ENCODE measurements at regions not wholly inside any gene's neighbourhood (a gene's known extent, or its start where the extent isn't known, plus 50 kb on each side); places are given as distances from the start of the nearest gene placed in this dataset.

DNA sequence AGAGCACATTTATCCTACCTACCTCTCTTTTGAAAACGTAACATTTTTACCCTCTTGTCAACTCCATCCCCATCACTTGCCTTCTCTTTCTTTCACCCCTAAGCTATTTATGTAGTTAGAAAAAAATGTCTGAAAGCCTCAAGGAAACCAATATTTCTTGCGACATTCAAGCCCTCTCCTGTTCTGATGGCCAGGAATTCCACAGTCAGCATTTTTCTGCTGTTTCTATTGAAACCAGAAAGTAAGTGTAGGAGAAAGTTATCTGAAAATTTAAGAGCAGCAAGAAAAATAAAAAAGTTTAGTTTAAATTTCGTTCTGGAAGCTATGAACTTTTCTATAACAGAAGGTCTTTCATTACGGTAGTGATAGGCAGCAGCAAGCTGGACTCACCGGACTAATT, 247.6 kb upstream of the PBX1 start:
- H3K4me3 ChIP-seq (ENCODE audit: insufficient read depth in 1 of 2, low read depth in 1 of 2, low read length in 2 of 2): no peak overlapping the region
- no peak overlapping the region for H3K4ac ChIP-seq (ENCODE audit: low read depth in 1 of 2, low read length in 2 of 2)
- no peak overlapping the region for H2BK5ac ChIP-seq (ENCODE audit: low read depth, low read length, poor library complexity, severe bottlenecking)
- H2BK12ac ChIP-seq (ENCODE audit: low read length in 2 of 2): no peak overlapping the region
- H3K9ac ChIP-seq (ENCODE audit: low read length): no peak overlapping the region
- H3K36me3 ChIP-seq (ENCODE audit: control insufficient read depth in 1 of 2, insufficient read depth in 2 of 2, low read depth in 1 of 2, low read length in 2 of 2): no peaks in the 10 kb centered on the region
- no peak overlapping the region for H2AK5ac ChIP-seq (ENCODE audit: low read length, severe bottlenecking)
- H3K4me1 ChIP-seq (ENCODE audit: control insufficient read depth, insufficient read depth, low read depth, low read length): no peaks in the 10 kb centered on the region
- no peaks in the 10 kb centered on the region for H3K79me1 ChIP-seq (replicated peaks; ENCODE audit: low read length, poor library complexity, severe bottlenecking)
- no peak overlapping the region for H4K91ac ChIP-seq (ENCODE audit: low read length)
- H3K4me2 ChIP-seq (ENCODE audit: low read length, poor library complexity, severe bottlenecking): no peak overlapping the region
- H3K27ac ChIP-seq (ENCODE audit: low read length, poor library complexity, severe bottlenecking): no peak overlapping the region
- no peak overlapping the region for H4K8ac ChIP-seq (ENCODE audit: low read length)
- no peak overlapping the region for H3K14ac ChIP-seq (ENCODE audit: low read length in 2 of 2)
- no peak overlapping the region for H3K18ac ChIP-seq (ENCODE audit: low read depth in 1 of 2, low read length in 2 of 2)
- no peak overlapping the region for H3K23ac ChIP-seq (ENCODE audit: low read length in 2 of 2)
- H3K27me3 ChIP-seq (ENCODE audit: control insufficient read depth in 1 of 2, insufficient read depth in 1 of 2, low read length in 2 of 2): no peaks in the 10 kb centered on the region
- H2BK120ac ChIP-seq (ENCODE audit: low read depth, low read length): no peak overlapping the region
- no peak overlapping the region for H2AFZ ChIP-seq (ENCODE audit: low read depth, low read length)
- 74% methylated on average over 4 of the region's 5 CpGs for WGBS
- no peaks in the 10 kb centered on the region for H3K9me3 ChIP-seq (ENCODE audit: control insufficient read depth, low read length)
- H2BK15ac ChIP-seq (ENCODE audit: low read depth, poor library complexity, severe bottlenecking): no peak overlapping the region
- DNase-seq: no peak

DNA sequence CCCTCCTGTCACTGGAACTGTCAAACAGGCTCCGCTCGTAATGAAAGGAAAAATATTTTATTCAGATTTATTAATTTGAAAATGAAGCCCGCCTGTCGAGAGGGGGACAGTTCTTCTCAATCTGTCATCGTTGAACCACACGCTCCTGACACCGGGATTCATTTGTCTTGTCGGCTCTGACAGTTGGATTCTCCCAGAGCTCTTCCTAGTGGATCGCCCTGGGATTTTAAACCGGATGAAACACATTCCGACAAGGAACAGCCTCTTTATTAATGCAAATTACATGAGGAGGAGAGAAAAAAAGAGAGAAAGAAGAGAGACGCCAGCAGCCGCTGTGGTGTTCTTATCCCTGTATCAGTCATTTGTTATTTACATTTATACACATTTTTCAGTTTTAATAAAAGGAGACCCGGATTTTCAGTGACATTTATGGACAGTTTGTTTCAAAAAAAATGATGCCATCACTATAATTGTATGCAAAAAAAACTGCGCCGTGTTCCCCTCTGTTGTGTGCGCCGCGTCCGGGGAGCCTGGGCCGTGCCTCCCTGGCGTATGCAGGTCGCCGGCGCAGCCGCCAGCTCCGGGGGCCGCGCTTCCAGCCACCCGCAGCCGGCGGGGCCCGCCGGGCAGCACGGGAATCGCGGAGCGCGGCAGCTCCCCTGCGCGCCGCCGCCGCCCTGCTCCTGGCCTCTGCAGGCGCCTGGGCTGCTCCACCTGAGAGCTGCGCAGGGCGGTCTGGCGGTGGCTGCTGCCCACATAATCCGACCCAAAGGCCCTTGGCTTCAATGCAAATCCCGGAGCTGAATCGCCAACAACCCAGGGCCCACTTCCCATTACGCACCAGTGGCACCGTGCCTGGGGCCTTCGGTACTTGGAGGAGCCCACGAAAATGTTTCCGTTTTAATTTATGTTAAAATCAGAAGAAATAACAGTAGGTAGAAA, 237.9 kb upstream of the PBX1 start:
- no peak overlapping the region for H2BK15ac ChIP-seq (ENCODE audit: low read depth, poor library complexity, severe bottlenecking)
- no peak overlapping the region for H3K23ac ChIP-seq (ENCODE audit: low read length in 2 of 2)
- peak overlapping the region; percentile 76 for H3K4me2 ChIP-seq (ENCODE audit: low read length, poor library complexity, severe bottlenecking)
- no peak overlapping the region for H3K27ac ChIP-seq (ENCODE audit: low read length, poor library complexity, severe bottlenecking)
- peak overlapping the region in 1 of 2 experiments; percentile 75 for H3K4me3 ChIP-seq (ENCODE audit: insufficient read depth in 1 of 2, low read depth in 1 of 2, low read length in 2 of 2)
- no peak overlapping the region for H2BK5ac ChIP-seq (ENCODE audit: low read depth, low read length, poor library complexity, severe bottlenecking)
- no peak overlapping the region for H2BK12ac ChIP-seq (ENCODE audit: low read length in 2 of 2)
- H4K8ac ChIP-seq (ENCODE audit: low read length): no peak overlapping the region
- 11% methylated on average over 44 of the region's 56 CpGs for WGBS
- peaks cover 5 to 20% of the 10 kb centered on the region in 2 experiments for H3K27me3 ChIP-seq (ENCODE audit: control insufficient read depth in 1 of 2, insufficient read depth in 1 of 2, low read length in 2 of 2)
- no peaks in the 10 kb centered on the region for H3K9me3 ChIP-seq (ENCODE audit: control insufficient read depth, low read length)
- no peak overlapping the region for H3K4ac ChIP-seq (ENCODE audit: low read depth in 1 of 2, low read length in 2 of 2)
- peak overlapping the region; percentile 77 for H3K9ac ChIP-seq (ENCODE audit: low read length)
- peak overlapping the region in 1 of 2 experiments; percentile 25 for H3K18ac ChIP-seq (ENCODE audit: low read depth in 1 of 2, low read length in 2 of 2)
- H3K14ac ChIP-seq (ENCODE audit: low read length in 2 of 2): no peak overlapping the region
- H4K91ac ChIP-seq (ENCODE audit: low read length): no peak overlapping the region
- no peaks in the 10 kb centered on the region for H3K79me1 ChIP-seq (replicated peaks; ENCODE audit: low read length, poor library complexity, severe bottlenecking)
- no peak overlapping the region for H2BK120ac ChIP-seq (ENCODE audit: low read depth, low read length)
- no peak overlapping the region for H2AFZ ChIP-seq (ENCODE audit: low read depth, low read length)
- peak; percentile 2 for DNase-seq
- H3K36me3 ChIP-seq (ENCODE audit: control insufficient read depth in 1 of 2, insufficient read depth in 2 of 2, low read depth in 1 of 2, low read length in 2 of 2): no peaks in the 10 kb centered on the region
- H2AK5ac ChIP-seq (ENCODE audit: low read length, severe bottlenecking): no peak overlapping the region
- H3K4me1 ChIP-seq (ENCODE audit: control insufficient read depth, insufficient read depth, low read depth, low read length): peaks cover 3% of the 10 kb centered on the region

DNA sequence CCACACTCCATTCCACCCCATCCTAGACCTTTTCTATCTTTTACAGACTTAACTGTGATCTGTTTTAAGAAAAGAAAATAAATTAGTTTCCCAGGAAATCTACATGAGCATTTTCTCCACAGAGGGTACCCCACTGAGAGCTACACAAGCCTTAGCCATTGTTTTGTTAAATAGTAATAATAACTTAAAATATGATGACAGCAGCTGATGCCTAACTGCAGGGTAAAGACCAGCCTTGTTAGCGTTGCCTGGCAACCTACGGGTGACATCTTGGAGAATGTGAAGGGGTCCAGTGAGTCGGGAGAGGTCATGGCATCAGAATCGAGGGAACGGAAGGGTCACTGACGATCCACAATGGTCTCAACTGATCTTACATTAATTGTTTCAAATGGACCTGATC, 233.2 kb upstream of the PBX1 start:
- Histone ChIP-seq H3K4me2 (ENCODE audit: low read length, poor library complexity, severe bottlenecking) (no peak overlapping the region), H3K79me1 (replicated peaks; ENCODE audit: low read length, poor library complexity, severe bottlenecking) (no peaks in the 10 kb centered on the region), H3K4me1 (ENCODE audit: control insufficient read depth, insufficient read depth, low read depth, low read length) (peaks cover 3% of the 10 kb centered on the region), H4K8ac (ENCODE audit: low read length) (no peak overlapping the region), H2BK5ac (ENCODE audit: low read depth, low read length, poor library complexity, severe bottlenecking) (no peak overlapping the region), H3K4ac (ENCODE audit: low read depth in 1 of 2, low read length in 2 of 2) (no peak overlapping the region), H2BK15ac (ENCODE audit: low read depth, poor library complexity, severe bottlenecking) (no peak overlapping the region), H3K18ac (ENCODE audit: low read depth in 1 of 2, low read length in 2 of 2) (no peak overlapping the region), H2BK120ac (ENCODE audit: low read depth, low read length) (no peak overlapping the region), H4K91ac (ENCODE audit: low read length) (no peak overlapping the region), H3K4me3 (ENCODE audit: insufficient read depth in 1 of 2, low read depth in 1 of 2, low read length in 2 of 2) (no peak overlapping the region), H3K14ac (ENCODE audit: low read length in 2 of 2) (no peak overlapping the region), H3K27me3 (ENCODE audit: control insufficient read depth in 1 of 2, insufficient read depth in 1 of 2, low read length in 2 of 2) (peaks cover 0 to 10% of the 10 kb centered on the region in 2 experiments), H3K9ac (ENCODE audit: low read length) (no peak overlapping the region), H2BK12ac (ENCODE audit: low read length in 2 of 2) (no peak overlapping the region), H3K23ac (ENCODE audit: low read length in 2 of 2) (no peak overlapping the region), H3K27ac (ENCODE audit: low read length, poor library complexity, severe bottlenecking) (no peak overlapping the region), H3K9me3 (ENCODE audit: control insufficient read depth, low read length) (peaks cover 5% of the 10 kb centered on the region), H2AK5ac (ENCODE audit: low read length, severe bottlenecking) (no peak overlapping the region), H3K36me3 (ENCODE audit: control insufficient read depth in 1 of 2, insufficient read depth in 2 of 2, low read depth in 1 of 2, low read length in 2 of 2) (no peaks in the 10 kb centered on the region), H2AFZ (ENCODE audit: low read depth, low read length) (no peak overlapping the region)
- 83% methylated on average over 6 of the region's 6 CpGs for WGBS
- DNase-seq: no peak

DNA sequence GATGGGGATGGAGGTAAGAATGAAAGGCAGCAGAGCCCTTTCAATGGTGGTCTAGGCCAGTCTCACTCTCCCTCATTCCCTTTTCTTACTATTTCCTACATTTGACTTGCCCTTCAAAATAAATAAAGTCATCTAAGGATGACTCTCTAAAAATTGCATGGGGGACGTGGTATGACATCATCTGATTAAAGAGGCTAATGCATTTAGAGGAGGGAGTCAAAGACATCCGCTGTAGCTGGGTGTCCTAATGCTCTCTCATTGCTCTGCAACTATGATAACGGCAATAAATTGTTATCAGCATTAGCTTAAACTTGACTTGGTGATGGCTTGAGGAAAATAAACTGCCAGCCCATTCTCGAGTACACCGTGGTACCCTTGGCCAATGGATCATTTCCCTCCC, 225.6 kb upstream of the PBX1 start:
- H3K4me1 ChIP-seq (ENCODE audit: control insufficient read depth, insufficient read depth, low read depth, low read length): no peaks in the 10 kb centered on the region
- WGBS: 86% methylated on average over 3 of the region's 5 CpGs
- H4K91ac ChIP-seq (ENCODE audit: low read length): no peak overlapping the region
- H3K9ac ChIP-seq (ENCODE audit: low read length): no peak overlapping the region
- no peak overlapping the region for H3K14ac ChIP-seq (ENCODE audit: low read length in 2 of 2)
- H4K8ac ChIP-seq (ENCODE audit: low read length): no peak overlapping the region
- no peaks in the 10 kb centered on the region for H3K36me3 ChIP-seq (ENCODE audit: control insufficient read depth in 1 of 2, insufficient read depth in 2 of 2, low read depth in 1 of 2, low read length in 2 of 2)
- no peak overlapping the region for H2AK5ac ChIP-seq (ENCODE audit: low read length, severe bottlenecking)
- H3K23ac ChIP-seq (ENCODE audit: low read length in 2 of 2): no peak overlapping the region
- H2BK5ac ChIP-seq (ENCODE audit: low read depth, low read length, poor library complexity, severe bottlenecking): no peak overlapping the region
- H2BK15ac ChIP-seq (ENCODE audit: low read depth, poor library complexity, severe bottlenecking): no peak overlapping the region
- no peak overlapping the region for H2BK120ac ChIP-seq (ENCODE audit: low read depth, low read length)
- no peaks in the 10 kb centered on the region for H3K27me3 ChIP-seq (ENCODE audit: control insufficient read depth in 1 of 2, insufficient read depth in 1 of 2, low read length in 2 of 2)
- H3K9me3 ChIP-seq (ENCODE audit: control insufficient read depth, low read length): no peaks in the 10 kb centered on the region
- no peaks in the 10 kb centered on the region for H3K79me1 ChIP-seq (replicated peaks; ENCODE audit: low read length, poor library complexity, severe bottlenecking)
- H3K18ac ChIP-seq (ENCODE audit: low read depth in 1 of 2, low read length in 2 of 2): no peak overlapping the region
- H3K4me3 ChIP-seq (ENCODE audit: insufficient read depth in 1 of 2, low read depth in 1 of 2, low read length in 2 of 2): no peak overlapping the region
- DNase-seq: no peak
- no peak overlapping the region for H3K27ac ChIP-seq (ENCODE audit: low read length, poor library complexity, severe bottlenecking)
- no peak overlapping the region for H3K4ac ChIP-seq (ENCODE audit: low read depth in 1 of 2, low read length in 2 of 2)
- no peak overlapping the region for H2BK12ac ChIP-seq (ENCODE audit: low read length in 2 of 2)
- no peak overlapping the region for H3K4me2 ChIP-seq (ENCODE audit: low read length, poor library complexity, severe bottlenecking)
- no peak overlapping the region for H2AFZ ChIP-seq (ENCODE audit: low read depth, low read length)

Measured in mesenchymal stem cell (in vitro differentiated cells and primary cell).